Calu3 (cell line): ENCODE measurements at regions not wholly inside any gene's neighbourhood (a gene's known extent, or its start where the extent isn't known, plus 50 kb on each side); places are given as distances from the start of the nearest gene placed in this dataset.
"Not testable (repeated sequence)": the region's sequence is repeated elsewhere in the genome, so short reads cannot be mapped to it uniquely, and the experiment has no call there.

Source experiments
- BruUV-seq: library from RNA; stranded (reverse); fragments of 400-500 nt; replicated peaks from 2 replicates; lab custom pipeline; 2021; lab: Mats Ljungman, UMichigan
- CTCF ChIA-PET: fragments of 300-600 bp; sonication (Branson Sonifier 250); formaldehyde crosslinking; loops from one replicate; lab custom pipeline; 2022; ENCODE audit warnings: antibody characterized with exemption; lab: Charles Lee
- DNase-seq: peaks from one replicate; pipeline ENCODE4 v3.0.0; 2022
- H3K27ac Mint-ChIP-seq: one replicate; pipeline ENCODE4 v1.8.0; 2022; ENCODE audit warnings: mixed read lengths; ENCODE audit not compliant: unreplicated experiment
- H3K27me3 Mint-ChIP-seq: one replicate; pipeline ENCODE4 v1.8.0; 2022; ENCODE audit warnings: mixed read lengths; ENCODE audit not compliant: unreplicated experiment
- H3K36me3 Mint-ChIP-seq: one replicate; pipeline ENCODE4 v1.8.0; 2022; ENCODE audit warnings: mild to moderate bottlenecking, moderate library complexity, mixed read lengths; ENCODE audit not compliant: insufficient read depth, unreplicated experiment
- H3K4me1 Mint-ChIP-seq: one replicate; pipeline ENCODE4 v1.8.0; 2022; ENCODE audit warnings: mild to moderate bottlenecking, low read depth, mixed read lengths; ENCODE audit not compliant: unreplicated experiment
- H3K4me3 Mint-ChIP-seq: one replicate; pipeline ENCODE4 v1.8.0; 2022; ENCODE audit warnings: mild to moderate bottlenecking, low read depth, moderate library complexity, mixed read lengths; ENCODE audit not compliant: unreplicated experiment
- H3K9me3 Mint-ChIP-seq: one replicate; pipeline ENCODE4 v1.8.0; 2022; ENCODE audit warnings: low read depth, mixed read lengths; ENCODE audit not compliant: unreplicated experiment
- CTCF ChIP-seq: fragments of 200-600 bp; IDR thresholded peaks from one replicate; pipeline ENCODE4 v1.8.0; 2022; ENCODE audit warnings: antibody characterized with exemption; ENCODE audit not compliant: unreplicated experiment
- intact Hi-C: fragments of 100-400 bp; cut with micrococcal nuclease; formaldehyde crosslinking; loops from one replicate; pipeline ENCODE4 v1.10.0; 2022; ENCODE audit not compliant: unreplicated experiment

GRCh38 chr3:66557170-66557569 lies 56.3 kb upstream of the LRIG1 start:
- DNase-seq, result no peak
- no peak overlapping the region for H3K27ac Mint-ChIP-seq
- no peaks in the 10 kb centered on the region for H3K36me3 Mint-ChIP-seq
- no peak for TF ChIP-seq CTCF
- no peaks in the 10 kb centered on the region for H3K4me1 Mint-ChIP-seq
- peaks cover 4% of the 10 kb centered on the region for H3K9me3 Mint-ChIP-seq
- CTCF ChIA-PET, result no interaction called here
- BruUV-seq, result no TSS peak
- no peaks in the 10 kb centered on the region for H3K27me3 Mint-ChIP-seq
- H3K4me3 Mint-ChIP-seq, result no peak overlapping the region
- intact Hi-C loops, result no loop called here

GRCh38 chr3:66559924-66560323 lies 59.1 kb upstream of the LRIG1 start:
- H3K36me3 Mint-ChIP-seq, CTCF ChIA-PET, H3K27ac Mint-ChIP-seq, H3K9me3 Mint-ChIP-seq, BruUV-seq, DNase-seq, H3K27me3 Mint-ChIP-seq, H3K4me3 Mint-ChIP-seq, intact Hi-C loops, H3K4me1 Mint-ChIP-seq: not testable (repeated sequence)

GRCh38 chr3:66561367-66561766 lies 60.5 kb upstream of the LRIG1 start:
- TF ChIP-seq CTCF, result no peak
- H3K9me3 Mint-ChIP-seq, result peaks cover 4% of the 10 kb centered on the region
- BruUV-seq, result no TSS peak
- H3K36me3 Mint-ChIP-seq, result no peaks in the 10 kb centered on the region
- H3K4me1 Mint-ChIP-seq, result no peaks in the 10 kb centered on the region
- CTCF ChIA-PET, result interaction anchor here (0.7 kb wide), 2 partner anchors 33 to 1086 kb away, joined by 4 to 5 read pairs; no protein-coding TSS in a partner anchor
- H3K27me3 Mint-ChIP-seq, result no peaks in the 10 kb centered on the region
- DNase-seq, result no peak
- H3K4me3 Mint-ChIP-seq, result no peak overlapping the region
- intact Hi-C loops, result no loop called here
- no peak overlapping the region for H3K27ac Mint-ChIP-seq

- DNase-seq, result no peak
- Mint-ChIP-seq H3K9me3 (peaks cover 4% of the 10 kb centered on the region), H3K4me3 (no peak overlapping the region), H3K27ac (no peak overlapping the region), H3K36me3 (no peaks in the 10 kb centered on the region), H3K4me1 (no peaks in the 10 kb centered on the region), H3K27me3 (no peaks in the 10 kb centered on the region)
- intact Hi-C loops, result no loop called here
- BruUV-seq, result no TSS peak
- CTCF ChIA-PET, result interaction anchor here (0.6 kb wide), 1 partner anchor 100 kb away, joined by 5 read pairs; no protein-coding TSS in a partner anchor
- TF ChIP-seq CTCF, result no peak
Observed at GRCh38 chr3:66565301-66565700, 64.5 kb upstream of the LRIG1 start.

- intact Hi-C loops, result no loop called here
- no peaks in the 10 kb centered on the region for H3K4me1 Mint-ChIP-seq
- no TSS peak for BruUV-seq
- no peaks in the 10 kb centered on the region for H3K36me3 Mint-ChIP-seq
- H3K9me3 Mint-ChIP-seq, result no peaks in the 10 kb centered on the region
- no peak overlapping the region for H3K4me3 Mint-ChIP-seq
- no peaks in the 10 kb centered on the region for H3K27me3 Mint-ChIP-seq
- no peak overlapping the region for H3K27ac Mint-ChIP-seq
- no peak for DNase-seq
- CTCF ChIA-PET, result interaction anchor here (0.6 to 0.7 kb wide), 4 partner anchors 32 to 243 kb away, joined by 4 to 7 read pairs (median 7); no protein-coding TSS in a partner anchor
- TF ChIP-seq CTCF, result no peak
Observed at GRCh38 chr3:66567077-66567476, 66.3 kb upstream of the LRIG1 start.
